Smooth muscle cell (in vitro differentiated cells): ENCODE measurements at regions not wholly inside any gene's neighbourhood (a gene's known extent, or its start where the extent isn't known, plus 50 kb on each side); places are given as distances from the start of the nearest gene placed in this dataset.

ENCODE experiments used
- DNase-seq: peaks from one replicate; lab custom pipeline; 2025; ENCODE audit not compliant: unreplicated experiment; lab: John Stamatoyannopoulos, UW
- H2AFZ ChIP-seq: fragments of 200-600 bp; sonication (generic); 2 replicates; pipeline ENCODE4 v1.6.0; 2016; ENCODE audit warnings: antibody characterized with exemption, low read depth, mild to moderate bottlenecking
- H3F3A ChIP-seq: fragments of 200-600 bp; sonication (generic); 2 replicates; pipeline ENCODE4 v1.6.0; 2017; ENCODE audit warnings: antibody characterized with exemption, low read depth
- H3K27ac ChIP-seq: fragments of 200-600 bp; sonication (generic); 2 replicates; pipeline ENCODE4 v1.5.1; 2016; ENCODE audit warnings: low read depth, mild to moderate bottlenecking
- H3K27me3 ChIP-seq: fragments of 200-600 bp; sonication (generic); 2 replicates; pipeline ENCODE4 v1.6.1; 2016; ENCODE audit warnings: low read depth, mild to moderate bottlenecking
- H3K36me3 ChIP-seq: fragments of 200-600 bp; sonication (generic); 2 replicates; pipeline ENCODE4 v1.5.1; 2016; ENCODE audit warnings: low read depth
- H3K4me1 ChIP-seq: fragments of 200-600 bp; sonication (generic); 2 replicates; pipeline ENCODE4 v1.5.1; 2016; ENCODE audit warnings: low read depth
- H3K4me2 ChIP-seq: fragments of 200-600 bp; sonication (generic); 2 replicates; pipeline ENCODE4 v1.6.0; 2016; ENCODE audit warnings: mild to moderate bottlenecking
- H3K4me3 ChIP-seq: fragments of 200-600 bp; sonication (generic); 2 replicates; pipeline ENCODE4 v1.5.1; 2016; ENCODE audit warnings: mild to moderate bottlenecking
- H3K79me2 ChIP-seq: fragments of 200-600 bp; sonication (generic); 2 replicates; pipeline ENCODE4 v1.6.0; 2016; ENCODE audit warnings: low read depth, mild to moderate bottlenecking
- H3K9ac ChIP-seq: fragments of 200-600 bp; sonication (generic); 2 replicates; pipeline ENCODE4 v1.6.0; 2016; ENCODE audit warnings: low read depth
- H3K9me3 ChIP-seq: fragments of 200-600 bp; sonication (generic); replicated peaks from 2 replicates; pipeline ENCODE4 v1.5.1; 2016; ENCODE audit warnings: low read depth
- H4K20me1 ChIP-seq: fragments of 200-600 bp; sonication (generic); 2 replicates; pipeline ENCODE4 v1.6.0; 2016; ENCODE audit warnings: low read depth
- CTCF ChIP-seq: fragments of 200-600 bp; sonication (generic); IDR thresholded peaks from 2 replicates; pipeline ENCODE4 v1.5.1; 2017; ENCODE audit warnings: borderline replicate concordance, mild to moderate bottlenecking, antibody characterized with exemption; ENCODE audit not compliant: insufficient read depth, poor library complexity, severe bottlenecking
- WGBS: methylation state at CpG from one replicate; pipeline ENCODE4 v1.1.7; 2016; ENCODE audit warnings: low lambda C conversion rate; 5-methylcytosine and 5-hydroxymethylcytosine counted together

GRCh38 chr9:79184831-79185230 lies 386.9 kb upstream of the TLE4 start:
- H3K9ac ChIP-seq: no peak overlapping the region
- H3K79me2 ChIP-seq: no peaks in the 10 kb centered on the region
- no peak for DNase-seq
- 95% methylated on average over 2 of the region's 2 CpGs for WGBS
- no peak for TF ChIP-seq CTCF
- no peaks in the 10 kb centered on the region for H3K36me3 ChIP-seq
- H3K4me2 ChIP-seq: no peak overlapping the region
- H3K4me3 ChIP-seq: no peak overlapping the region
- H2AFZ ChIP-seq: no peak overlapping the region
- no peaks in the 10 kb centered on the region for H3F3A ChIP-seq
- no peak overlapping the region for H3K27ac ChIP-seq
- H3K4me1 ChIP-seq: no peaks in the 10 kb centered on the region
- no peaks in the 10 kb centered on the region for H3K27me3 ChIP-seq
- H4K20me1 ChIP-seq: no peaks in the 10 kb centered on the region
- no peaks in the 10 kb centered on the region for H3K9me3 ChIP-seq

- Histone ChIP-seq H4K20me1 (no peaks in the 10 kb centered on the region), H3K4me3 (no peak overlapping the region), H3K36me3 (no peaks in the 10 kb centered on the region), H3K79me2 (no peaks in the 10 kb centered on the region), H3K4me2 (no peak overlapping the region), H2AFZ (no peak overlapping the region), H3K9me3 (no peaks in the 10 kb centered on the region), H3K9ac (no peak overlapping the region), H3K27me3 (no peaks in the 10 kb centered on the region), H3K27ac (no peak overlapping the region), H3F3A (no peaks in the 10 kb centered on the region), H3K4me1 (no peaks in the 10 kb centered on the region)
- no peak for TF ChIP-seq CTCF
- DNase-seq: no peak
Measured at GRCh38 chr9:79185866-79186265, 385.9 kb upstream of the TLE4 start.

- 15% methylated on average over 3 of the region's 3 CpGs for WGBS
- Histone ChIP-seq H4K20me1 (no peaks in the 10 kb centered on the region), H3K4me3 (no peak overlapping the region), H2AFZ (no peak overlapping the region), H3K9me3 (no peaks in the 10 kb centered on the region), H3K79me2 (no peaks in the 10 kb centered on the region), H3F3A (peaks cover 4% of the 10 kb centered on the region), H3K27ac (peak overlapping the region; percentile 90), H3K9ac (peak overlapping the region; percentile 32), H3K36me3 (no peaks in the 10 kb centered on the region), H3K4me2 (peak overlapping the region; percentile 60), H3K4me1 (no peaks in the 10 kb centered on the region), H3K27me3 (no peaks in the 10 kb centered on the region)
- TF ChIP-seq CTCF: no peak
- no peak for DNase-seq
Measured at GRCh38 chr9:79189511-79189924, 382.2 kb upstream of the TLE4 start.

GRCh38 chr9:79193001-79193400 lies 378.8 kb upstream of the TLE4 start:
- no peak for TF ChIP-seq CTCF
- Histone ChIP-seq H2AFZ (no peak overlapping the region), H3K36me3 (no peaks in the 10 kb centered on the region), H3K9me3 (no peaks in the 10 kb centered on the region), H3K4me2 (peak overlapping the region; percentile 52), H3K27me3 (no peaks in the 10 kb centered on the region), H3K4me3 (no peak overlapping the region), H3F3A (peaks cover 4% of the 10 kb centered on the region), H3K9ac (no peak overlapping the region), H3K79me2 (no peaks in the 10 kb centered on the region), H3K4me1 (no peaks in the 10 kb centered on the region), H3K27ac (peak overlapping the region; percentile 77), H4K20me1 (no peaks in the 10 kb centered on the region)
- WGBS: 2% methylated on average over 3 of the region's 3 CpGs
- DNase-seq: no peak
